ENCODE measurements at regions not wholly inside any gene's neighbourhood (a gene's known extent, or its start where the extent isn't known, plus 50 kb on each side); places are given as distances from the start of the nearest gene placed in this dataset.
A peak's percentile ranks its signal among the peaks of the same experiment; 100 is the strongest.

- no peak for DNase-seq (ENCODE audit: low read depth, low spot score)
Observed at GRCh38 chr5:89425062-89425461, 542.1 kb upstream of the MEF2C start.

GRCh38 chr5:89421035-89421434 is 538.1 kb upstream of the MEF2C start:
- DNase-seq (ENCODE audit: low read depth, low spot score), result no peak

GRCh38 chr5:89418407-89419085 is 535.6 kb upstream of the MEF2C start:
- no peak for DNase-seq (ENCODE audit: low read depth, low spot score)

- DNase-seq (ENCODE audit: low read depth, low spot score), result no peak
Observed at GRCh38 chr5:89417990-89418389, 535.0 kb upstream of the MEF2C start.

GRCh38 chr5:89417515-89417914 is 534.5 kb upstream of the MEF2C start:
- DNase-seq (ENCODE audit: low read depth, low spot score), result no peak

- DNase-seq (ENCODE audit: low read depth, low spot score), result no peak
Observed at GRCh38 chr5:89411891-89412290, 528.9 kb upstream of the MEF2C start.

GRCh38 chr5:89407054-89407453 is 524.1 kb upstream of the MEF2C start:
- DNase-seq (ENCODE audit: low read depth, low spot score), result no peak

GRCh38 chr5:89401659-89402058 is 518.7 kb upstream of the MEF2C start:
- DNase-seq (ENCODE audit: low read depth, low spot score), result no peak

- DNase-seq (ENCODE audit: low read depth, low spot score), result no peak
Observed at GRCh38 chr5:89401012-89401411, 518.0 kb upstream of the MEF2C start.

- peak; percentile 7 for DNase-seq (ENCODE audit: low read depth, low spot score)
Observed at GRCh38 chr5:89399548-89399947, 516.6 kb upstream of the MEF2C start.

GRCh38 chr5:89397096-89397495 is 514.1 kb upstream of the MEF2C start:
- DNase-seq (ENCODE audit: low read depth, low spot score), result no peak

- no peak for DNase-seq (ENCODE audit: low read depth, low spot score)
Observed at GRCh38 chr5:89396278-89396954, 513.4 kb upstream of the MEF2C start.

- DNase-seq (ENCODE audit: low read depth, low spot score), result no peak
Observed at GRCh38 chr5:89395111-89395510, 512.1 kb upstream of the MEF2C start.

GRCh38 chr5:89388872-89389271 is 505.9 kb upstream of the MEF2C start:
- DNase-seq (ENCODE audit: low read depth, low spot score), result no peak

GRCh38 chr5:89384391-89384790 is 501.4 kb upstream of the MEF2C start:
- no peak for DNase-seq (ENCODE audit: low read depth, low spot score)

GRCh38 chr5:89380635-89381034 is 497.7 kb upstream of the MEF2C start:
- DNase-seq (ENCODE audit: low read depth, low spot score), result no peak

- DNase-seq (ENCODE audit: low read depth, low spot score), result no peak
Observed at GRCh38 chr5:89377767-89378455, 494.9 kb upstream of the MEF2C start.

GRCh38 chr5:89374818-89375521 is 492.0 kb upstream of the MEF2C start:
- no peak for DNase-seq (ENCODE audit: low read depth, low spot score)

GRCh38 chr5:89374144-89374784 is 491.3 kb upstream of the MEF2C start:
- no peak for DNase-seq (ENCODE audit: low read depth, low spot score)

GRCh38 chr5:89372176-89372575 is 489.2 kb upstream of the MEF2C start:
- DNase-seq (ENCODE audit: low read depth, low spot score), result no peak

- no peak for DNase-seq (ENCODE audit: low read depth, low spot score)
Observed at GRCh38 chr5:89371646-89372045, 488.7 kb upstream of the MEF2C start.

GRCh38 chr5:89359046-89359445 is 476.1 kb upstream of the MEF2C start:
- DNase-seq (ENCODE audit: low read depth, low spot score), result no peak

Measured in pulmonary artery endothelial cell (primary cell).